Naive thymus-derived CD4-positive, alpha-beta T cell (primary cell): ENCODE measurements at regions not wholly inside any gene's neighbourhood (a gene's known extent, or its start where the extent isn't known, plus 50 kb on each side); places are given as distances from the start of the nearest gene placed in this dataset.

ENCODE experiments used
- ATAC-seq: fragments of 150-1000 bp; cut with Tn5 transposase; 2 replicates; pipeline ENCODE4 v1.10.0; 2021; ENCODE audit warnings: mild to moderate bottlenecking, moderate library complexity
- CTCF ChIA-PET: fragments of 350-600 bp; sonication (Branson Sonifier 250); formaldehyde crosslinking; loops from one replicate; lab custom pipeline; 2021; ENCODE audit warnings: antibody characterized with exemption; lab: Charles Lee
- POLR2A ChIA-PET: fragments of 350-600 bp; sonication (Branson Sonifier 250); formaldehyde crosslinking; loops from one replicate; lab custom pipeline; 2021; ENCODE audit warnings: antibody characterized with exemption, inconsistent platforms; lab: Charles Lee
- DNase-seq, 9 donors: peaks; one replicate each; pipeline versions ENCODE4 v3.0.0 to v3.0.0-alpha.2; 2020 to 2022; ENCODE audit warnings: mixed read lengths in 1 of 9
- H3K27ac ChIP-seq: one replicate; pipeline ENCODE4 v1.7.0; 2013; ENCODE audit warnings: mild to moderate bottlenecking, low read depth, low read length, moderate library complexity
- H3K27me3 ChIP-seq, 2 donors: one replicate each; pipeline ENCODE4 v1.7.0; 2013; ENCODE audit warnings: low read length in 2 of 2, mild to moderate bottlenecking in 2 of 2, moderate library complexity in 2 of 2; ENCODE audit not compliant: control insufficient read depth in 2 of 2, insufficient read depth in 2 of 2
- H3K36me3 ChIP-seq, 3 experiments: 1 replicate in 2 of 3; 2 replicates in 1 of 3; pipeline ENCODE4 v1.7.0; 2013; ENCODE audit warnings: low read length in 3 of 3, mild to moderate bottlenecking in 3 of 3, moderate library complexity in 1 of 3; ENCODE audit not compliant: insufficient read depth in 3 of 3, control insufficient read depth in 2 of 3
- H3K4me1 ChIP-seq, 2 donors: one replicate each; pipeline ENCODE4 v1.7.0; 2013; ENCODE audit warnings: low read length in 2 of 2, mild to moderate bottlenecking in 2 of 2, moderate library complexity in 1 of 2; ENCODE audit not compliant: control insufficient read depth in 2 of 2, insufficient read depth in 2 of 2
- H3K4me3 ChIP-seq: 2 replicates; pipeline ENCODE4 v1.7.0; 2013; ENCODE audit warnings: mild to moderate bottlenecking, low read length
- H3K9me3 ChIP-seq, 3 experiments: 1 replicate in 2 of 3; 2 replicates in 1 of 3; pipeline ENCODE4 v1.7.0; 2013; ENCODE audit warnings: low read length in 3 of 3; ENCODE audit not compliant: control insufficient read depth in 2 of 3
- H3K27ac Mint-ChIP-seq, 9 donors: one replicate each; pipeline ENCODE4 v1.8.0; 2020 to 2022; ENCODE audit warnings: mixed read lengths in 9 of 9, mild to moderate bottlenecking in 8 of 9, moderate library complexity in 5 of 9, inconsistent platforms in 2 of 9
- H3K27me3 Mint-ChIP-seq, 5 donors: one replicate each; pipeline ENCODE4 v1.8.0; 2021 to 2022; ENCODE audit warnings: mixed read lengths in 5 of 5, mild to moderate bottlenecking in 1 of 5
- H3K36me3 Mint-ChIP-seq, 5 donors: one replicate each; pipeline ENCODE4 v1.8.0; 2020 to 2022; ENCODE audit warnings: mixed read lengths in 5 of 5, mild to moderate bottlenecking in 3 of 5, inconsistent platforms in 1 of 5
- H3K4me1 Mint-ChIP-seq, 7 donors: one replicate each; pipeline ENCODE4 v1.8.0; 2020 to 2022; ENCODE audit warnings: mixed read lengths in 7 of 7, mild to moderate bottlenecking in 3 of 7, inconsistent platforms in 1 of 7
- H3K4me3 Mint-ChIP-seq, 10 donors: one replicate each; pipeline ENCODE4 v1.8.0; 2020 to 2022; ENCODE audit warnings: mild to moderate bottlenecking in 10 of 10, mixed read lengths in 10 of 10, moderate library complexity in 6 of 10, inconsistent platforms in 2 of 10
- H3K9me3 Mint-ChIP-seq, 11 donors: one replicate each; pipeline ENCODE4 v1.8.0; 2020 to 2022; ENCODE audit warnings: mixed read lengths in 11 of 11, mild to moderate bottlenecking in 4 of 11, inconsistent platforms in 1 of 11, moderate library complexity in 1 of 11
- intact Hi-C, 2 donors: fragments of 100-400 bp; cut with micrococcal nuclease; formaldehyde crosslinking; loops; one replicate each; pipeline ENCODE4 v1.15.1; 2023

DNA sequence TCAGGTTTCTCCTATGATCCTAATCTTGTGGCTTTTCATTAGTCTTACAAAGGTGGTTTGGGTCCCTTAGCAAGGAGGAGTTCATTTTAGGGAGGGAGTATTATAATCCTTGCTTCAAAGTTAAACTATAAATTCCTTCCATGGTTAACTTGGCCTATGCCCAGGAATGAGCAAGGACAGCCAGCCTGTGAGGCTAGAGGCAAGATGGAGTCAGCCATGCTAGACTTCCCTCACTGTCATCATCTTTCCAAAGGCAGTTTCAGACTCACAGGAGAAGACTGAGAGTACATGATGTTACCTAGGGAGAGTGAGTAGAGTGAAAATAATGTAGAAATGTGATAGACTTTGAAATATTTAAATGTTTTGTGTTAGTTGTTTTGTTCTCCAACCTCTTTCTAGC, 192.3 kb downstream of the GPAT3 start:
- ChIA-PET CTCF (no interaction called here), POLR2A (no interaction called here)
- no peak for DNase-seq
- H3K4me1 ChIP-seq = no peaks in the 10 kb centered on the region
- Mint-ChIP-seq H3K4me3 (no peak overlapping the region), H3K27ac (no peak overlapping the region), H3K27me3 (peaks cover 0 to 37% (median 24%) of the 10 kb centered on the region in 5 donors), H3K4me1 (no peaks in the 10 kb centered on the region), H3K36me3 (peaks cover 0 to 7% (median 0%) of the 10 kb centered on the region in 5 donors), H3K9me3 (peaks cover 0 to 17% (median 6%) of the 10 kb centered on the region in 11 donors)
- H3K4me3 ChIP-seq = no peak overlapping the region
- ATAC-seq = no peak
- H3K36me3 ChIP-seq = no peaks in the 10 kb centered on the region
- intact Hi-C loops = no loop called here
- H3K27me3 ChIP-seq = peaks cover 0 to 4% of the 10 kb centered on the region in 2 donors
- H3K27ac ChIP-seq = no peak overlapping the region
- H3K9me3 ChIP-seq = no peaks in the 10 kb centered on the region

DNA sequence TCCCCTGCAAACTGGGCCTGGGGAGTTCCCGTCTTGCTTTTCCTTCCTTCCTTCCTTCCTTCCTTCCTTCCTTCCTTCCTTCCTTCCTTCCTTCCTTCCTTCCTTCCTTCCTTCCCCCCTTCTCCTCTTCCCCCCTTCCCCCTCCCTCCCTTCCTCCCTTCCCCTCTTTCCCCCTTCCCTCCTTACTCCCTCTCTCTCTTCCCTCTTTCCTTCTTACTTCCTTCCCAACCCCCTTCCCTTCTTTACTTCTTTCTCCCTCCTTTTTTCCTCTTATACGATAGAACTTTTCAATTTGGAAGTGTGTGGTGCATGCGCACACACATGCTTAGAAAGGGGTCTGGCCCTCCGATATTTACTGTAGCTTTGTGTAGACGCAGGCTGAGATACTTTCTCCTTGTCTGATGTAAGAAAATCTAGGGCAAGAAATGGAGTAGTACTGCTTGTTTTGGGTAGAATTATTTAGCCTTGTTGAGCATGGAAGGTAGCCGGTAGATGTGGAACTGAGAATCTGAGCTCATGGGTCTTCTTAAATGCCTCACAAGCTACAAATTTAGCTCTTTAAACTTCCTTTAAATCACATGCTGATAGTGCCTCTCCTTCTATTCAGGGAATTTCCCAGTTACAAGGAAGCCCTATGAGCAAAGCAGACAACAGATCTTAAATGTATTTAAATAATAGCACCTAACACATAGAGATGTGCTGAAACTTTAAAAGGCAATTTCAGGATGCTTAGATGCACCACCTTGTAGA, 189.6 kb downstream of the GPAT3 start:
- Mint-ChIP-seq H3K9me3 (peaks cover 0 to 13% (median 2%) of the 10 kb centered on the region in 11 donors), H3K4me1 (no peaks in the 10 kb centered on the region), H3K36me3 (peaks cover 0 to 6% (median 0%) of the 10 kb centered on the region in 5 donors), H3K27me3 (peaks cover 0 to 59% (median 36%) of the 10 kb centered on the region in 5 donors), H3K4me3 (no peak overlapping the region), H3K27ac (no peak overlapping the region)
- DNase-seq = no peak
- Histone ChIP-seq H3K27ac (no peak overlapping the region), H3K4me1 (no peaks in the 10 kb centered on the region), H3K4me3 (no peak overlapping the region), H3K36me3 (no peaks in the 10 kb centered on the region), H3K9me3 (no peaks in the 10 kb centered on the region), H3K27me3 (peaks cover 0 to 4% of the 10 kb centered on the region in 2 donors)
- ChIA-PET POLR2A (no interaction called here), CTCF (no interaction called here)
- intact Hi-C loops = no loop called here
- ATAC-seq = no peak

- CTCF ChIA-PET = no interaction called here
- H3K36me3 Mint-ChIP-seq = no peaks in the 10 kb centered on the region
- Histone ChIP-seq H3K9me3 (no peaks in the 10 kb centered on the region), H3K4me3 (no peak overlapping the region), H3K4me1 (no peaks in the 10 kb centered on the region), H3K27me3 (peaks cover 0 to 4% of the 10 kb centered on the region in 2 donors), H3K27ac (no peak overlapping the region), H3K36me3 (no peaks in the 10 kb centered on the region)
- peaks cover 0 to 55% (median 36%) of the 10 kb centered on the region in 5 donors for H3K27me3 Mint-ChIP-seq
- DNase-seq (no peak), ATAC-seq (no peak)
- POLR2A ChIA-PET = no interaction called here
- intact Hi-C loops = no loop called here
- H3K4me3 Mint-ChIP-seq = no peak overlapping the region
- H3K4me1 Mint-ChIP-seq = no peaks in the 10 kb centered on the region
- no peak overlapping the region for H3K27ac Mint-ChIP-seq
- H3K9me3 Mint-ChIP-seq = peaks cover 0 to 8% (median 0%) of the 10 kb centered on the region in 11 donors
These were observed 188.8 kb downstream of the GPAT3 start for GRCh38 chr4:83724485-83725335.

DNA sequence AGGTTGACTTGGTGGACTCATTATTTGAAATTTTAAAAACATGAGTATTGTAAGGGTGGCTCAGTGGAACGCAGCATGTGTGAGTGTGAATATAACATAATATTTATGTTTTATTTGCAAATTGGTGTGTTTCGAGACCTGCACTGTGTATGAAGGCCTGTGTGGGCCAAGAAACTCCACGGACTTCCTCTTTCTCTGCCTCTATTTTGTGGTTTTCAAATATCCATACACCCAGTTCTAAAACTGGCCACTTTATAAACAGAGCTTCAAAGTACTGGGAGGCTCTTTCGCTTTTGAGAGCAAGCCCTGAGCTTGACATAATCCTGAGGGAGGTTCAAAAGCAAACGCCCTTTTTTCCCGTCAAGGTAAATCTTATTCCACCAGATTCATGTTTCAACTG, 187.7 kb downstream of the GPAT3 start:
- no peak for ATAC-seq
- no peak for DNase-seq
- H3K27me3 ChIP-seq = peaks cover 0 to 4% of the 10 kb centered on the region in 2 donors
- CTCF ChIA-PET = no interaction called here
- H3K9me3 Mint-ChIP-seq = peaks cover 0 to 8% (median 0%) of the 10 kb centered on the region in 11 donors
- no peaks in the 10 kb centered on the region for H3K36me3 Mint-ChIP-seq
- POLR2A ChIA-PET = no interaction called here
- no peaks in the 10 kb centered on the region for H3K9me3 ChIP-seq
- H3K27ac Mint-ChIP-seq = no peak overlapping the region
- H3K27me3 Mint-ChIP-seq = peaks cover 0 to 55% (median 36%) of the 10 kb centered on the region in 5 donors
- H3K36me3 ChIP-seq = no peaks in the 10 kb centered on the region
- no peak overlapping the region for H3K27ac ChIP-seq
- no peak overlapping the region for H3K4me3 Mint-ChIP-seq
- H3K4me1 ChIP-seq = no peaks in the 10 kb centered on the region
- H3K4me1 Mint-ChIP-seq = no peaks in the 10 kb centered on the region
- no peak overlapping the region for H3K4me3 ChIP-seq
- intact Hi-C loops = no loop called here

DNA sequence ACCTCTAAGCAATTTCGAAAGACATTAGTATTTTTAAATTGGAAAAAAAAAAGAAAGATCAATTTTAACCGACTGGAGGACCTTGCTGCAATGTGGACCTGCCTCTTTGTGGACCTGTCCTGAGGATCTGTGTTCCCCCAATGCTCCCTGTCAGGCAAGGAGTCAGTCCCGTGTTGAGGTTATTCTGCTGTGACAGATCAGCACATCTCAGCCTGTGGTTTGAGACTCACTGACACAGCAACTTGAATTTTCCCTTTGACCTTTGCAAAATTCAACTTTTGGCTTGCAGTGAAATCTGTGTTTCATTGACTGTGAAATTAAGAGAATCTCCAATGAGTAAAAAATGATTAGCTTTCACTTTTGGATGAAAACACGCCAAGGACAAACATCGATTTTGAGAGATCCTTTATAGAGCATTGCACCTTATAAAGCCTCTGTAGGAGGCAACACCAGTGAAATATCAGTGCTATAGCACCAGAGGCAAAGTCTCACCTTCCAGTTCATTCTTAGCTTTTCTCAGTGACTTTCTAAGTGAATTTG, 186.9 kb downstream of the GPAT3 start:
- POLR2A ChIA-PET = no interaction called here
- H3K36me3 Mint-ChIP-seq = no peaks in the 10 kb centered on the region

GRCh38 chr4:83716874-83717273, 181.0 kb downstream of the GPAT3 start:
- no peaks in the 10 kb centered on the region for H3K36me3 Mint-ChIP-seq
- ChIA-PET CTCF (no interaction called here), POLR2A (no interaction called here)
- H3K4me1 Mint-ChIP-seq = peaks cover 0 to 4% (median 0%) of the 10 kb centered on the region in 7 donors
- peaks cover 0 to 1% (median 0%) of the 10 kb centered on the region in 11 donors for H3K9me3 Mint-ChIP-seq
- Histone ChIP-seq H3K27me3 (no peaks in the 10 kb centered on the region), H3K27ac (no peak overlapping the region), H3K4me3 (no peak overlapping the region), H3K4me1 (no peaks in the 10 kb centered on the region), H3K9me3 (no peaks in the 10 kb centered on the region), H3K36me3 (no peaks in the 10 kb centered on the region)
- intact Hi-C loops = no loop called here
- H3K27me3 Mint-ChIP-seq = peaks cover 0 to 22% (median 20%) of the 10 kb centered on the region in 5 donors
- no peak overlapping the region for H3K27ac Mint-ChIP-seq
- no peak for DNase-seq
- ATAC-seq = no peak
- H3K4me3 Mint-ChIP-seq = no peak overlapping the region

More for the DNA sequence above, 186.9 kb downstream of the GPAT3 start:
- Histone ChIP-seq H3K27ac (no peak overlapping the region), H3K27me3 (peaks cover 0 to 4% of the 10 kb centered on the region in 2 donors), H3K36me3 (no peaks in the 10 kb centered on the region), H3K9me3 (no peaks in the 10 kb centered on the region), H3K4me1 (no peaks in the 10 kb centered on the region), H3K4me3 (no peak overlapping the region)
- ATAC-seq = no peak
- Mint-ChIP-seq H3K27ac (no peak overlapping the region), H3K9me3 (peaks cover 0 to 8% (median 0%) of the 10 kb centered on the region in 11 donors), H3K27me3 (peaks cover 0 to 47% (median 40%) of the 10 kb centered on the region in 5 donors), H3K4me3 (no peak overlapping the region), H3K4me1 (no peaks in the 10 kb centered on the region)
- no peak for DNase-seq
- intact Hi-C loops = no loop called here
- CTCF ChIA-PET = no interaction called here
